ENCODE measurements at regions not wholly inside any gene's neighbourhood (a gene's known extent, or its start where the extent isn't known, plus 50 kb on each side); places are given as distances from the start of the nearest gene placed in this dataset.

DNA sequence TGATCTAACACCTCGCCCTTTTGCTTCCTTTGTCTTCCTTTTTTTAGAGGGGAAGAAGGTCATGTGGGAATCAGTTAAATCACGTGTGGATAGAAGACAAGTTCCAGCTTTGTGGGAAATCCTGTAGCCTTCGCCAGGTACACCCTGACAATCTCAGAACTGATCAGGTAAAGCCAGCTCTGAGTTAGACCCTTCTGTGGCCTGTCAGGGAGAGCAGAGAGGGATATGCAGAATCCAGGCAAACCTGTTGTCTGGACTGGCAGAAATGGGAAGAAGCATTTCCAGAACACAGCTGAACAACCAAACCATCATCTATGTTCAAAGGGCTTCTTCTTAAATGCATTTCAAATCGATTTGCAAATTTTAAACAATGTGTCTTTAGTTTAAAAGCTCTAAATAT lies 247.4 kb upstream of the FN1 start:
- in situ Hi-C loops (cut with HindIII; ENCODE audit: low pct_unique_long_range_greater_than_20kb, low sequenced_read_pairs), result no loop called here
- ChIA-PET POLR2A (no interaction called here), CTCF (no interaction called here)
- H3K4me1 ChIP-seq (ENCODE audit: control insufficient read depth, insufficient read depth, low read length), result no peaks in the 10 kb centered on the region
- ATAC-seq, result no peak
- no peak overlapping the region for H3K27ac ChIP-seq (ENCODE audit: low read length)
- intact Hi-C loops (cut with micrococcal nuclease; ENCODE audit: unreplicated experiment), result no loop called here
- no TSS peak for BruUV-seq (replicated peaks)
- no peaks in the 10 kb centered on the region for H3K36me3 ChIP-seq (ENCODE audit: control insufficient read depth, insufficient read depth, low read length)
- H3K4me3 ChIP-seq (ENCODE audit: low read depth in 2 of 2, low read length in 2 of 2), result no peak overlapping the region
- no peak for TF ChIP-seq SIN3A (IDR thresholded peaks at IDR 0.05; ENCODE audit: borderline replicate concordance, insufficient read depth, low read depth, low read length)
- TF ChIP-seq, protein P1, sequence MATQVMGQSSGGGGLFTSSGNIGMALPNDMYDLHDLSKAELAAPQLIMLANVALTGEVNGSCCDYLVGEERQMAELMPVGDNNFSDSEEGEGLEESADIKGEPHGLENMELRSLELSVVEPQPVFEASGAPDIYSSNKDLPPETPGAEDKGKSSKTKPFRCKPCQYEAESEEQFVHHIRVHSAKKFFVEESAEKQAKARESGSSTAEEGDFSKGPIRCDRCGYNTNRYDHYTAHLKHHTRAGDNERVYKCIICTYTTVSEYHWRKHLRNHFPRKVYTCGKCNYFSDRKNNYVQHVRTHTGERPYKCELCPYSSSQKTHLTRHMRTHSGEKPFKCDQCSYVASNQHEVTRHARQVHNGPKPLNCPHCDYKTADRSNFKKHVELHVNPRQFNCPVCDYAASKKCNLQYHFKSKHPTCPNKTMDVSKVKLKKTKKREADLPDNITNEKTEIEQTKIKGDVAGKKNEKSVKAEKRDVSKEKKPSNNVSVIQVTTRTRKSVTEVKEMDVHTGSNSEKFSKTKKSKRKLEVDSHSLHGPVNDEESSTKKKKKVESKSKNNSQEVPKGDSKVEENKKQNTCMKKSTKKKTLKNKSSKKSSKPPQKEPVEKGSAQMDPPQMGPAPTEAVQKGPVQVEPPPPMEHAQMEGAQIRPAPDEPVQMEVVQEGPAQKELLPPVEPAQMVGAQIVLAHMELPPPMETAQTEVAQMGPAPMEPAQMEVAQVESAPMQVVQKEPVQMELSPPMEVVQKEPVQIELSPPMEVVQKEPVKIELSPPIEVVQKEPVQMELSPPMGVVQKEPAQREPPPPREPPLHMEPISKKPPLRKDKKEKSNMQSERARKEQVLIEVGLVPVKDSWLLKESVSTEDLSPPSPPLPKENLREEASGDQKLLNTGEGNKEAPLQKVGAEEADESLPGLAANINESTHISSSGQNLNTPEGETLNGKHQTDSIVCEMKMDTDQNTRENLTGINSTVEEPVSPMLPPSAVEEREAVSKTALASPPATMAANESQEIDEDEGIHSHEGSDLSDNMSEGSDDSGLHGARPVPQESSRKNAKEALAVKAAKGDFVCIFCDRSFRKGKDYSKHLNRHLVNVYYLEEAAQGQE (IDR thresholded peaks at IDR 0.05; ENCODE audit: insufficient read depth in 1 of 2, low read depth in 2 of 2, low read length in 1 of 2), result no peak
- TF ChIP-seq POLR2AphosphoS5 (IDR thresholded peaks at IDR 0.05; ENCODE audit: low read depth, low read length), result no peak
- TF ChIP-seq, protein P2, sequence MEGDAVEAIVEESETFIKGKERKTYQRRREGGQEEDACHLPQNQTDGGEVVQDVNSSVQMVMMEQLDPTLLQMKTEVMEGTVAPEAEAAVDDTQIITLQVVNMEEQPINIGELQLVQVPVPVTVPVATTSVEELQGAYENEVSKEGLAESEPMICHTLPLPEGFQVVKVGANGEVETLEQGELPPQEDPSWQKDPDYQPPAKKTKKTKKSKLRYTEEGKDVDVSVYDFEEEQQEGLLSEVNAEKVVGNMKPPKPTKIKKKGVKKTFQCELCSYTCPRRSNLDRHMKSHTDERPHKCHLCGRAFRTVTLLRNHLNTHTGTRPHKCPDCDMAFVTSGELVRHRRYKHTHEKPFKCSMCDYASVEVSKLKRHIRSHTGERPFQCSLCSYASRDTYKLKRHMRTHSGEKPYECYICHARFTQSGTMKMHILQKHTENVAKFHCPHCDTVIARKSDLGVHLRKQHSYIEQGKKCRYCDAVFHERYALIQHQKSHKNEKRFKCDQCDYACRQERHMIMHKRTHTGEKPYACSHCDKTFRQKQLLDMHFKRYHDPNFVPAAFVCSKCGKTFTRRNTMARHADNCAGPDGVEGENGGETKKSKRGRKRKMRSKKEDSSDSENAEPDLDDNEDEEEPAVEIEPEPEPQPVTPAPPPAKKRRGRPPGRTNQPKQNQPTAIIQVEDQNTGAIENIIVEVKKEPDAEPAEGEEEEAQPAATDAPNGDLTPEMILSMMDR (IDR thresholded peaks at IDR 0.05), result no peak
- no peak for DNase-seq (ENCODE audit: low read depth, low spot score)
- H3K27me3 ChIP-seq (ENCODE audit: control insufficient read depth, insufficient read depth, low read length), result no peaks in the 10 kb centered on the region
- no peaks in the 10 kb centered on the region for H3K9me3 ChIP-seq (ENCODE audit: control insufficient read depth, insufficient read depth, low read depth, low read length)

DNA sequence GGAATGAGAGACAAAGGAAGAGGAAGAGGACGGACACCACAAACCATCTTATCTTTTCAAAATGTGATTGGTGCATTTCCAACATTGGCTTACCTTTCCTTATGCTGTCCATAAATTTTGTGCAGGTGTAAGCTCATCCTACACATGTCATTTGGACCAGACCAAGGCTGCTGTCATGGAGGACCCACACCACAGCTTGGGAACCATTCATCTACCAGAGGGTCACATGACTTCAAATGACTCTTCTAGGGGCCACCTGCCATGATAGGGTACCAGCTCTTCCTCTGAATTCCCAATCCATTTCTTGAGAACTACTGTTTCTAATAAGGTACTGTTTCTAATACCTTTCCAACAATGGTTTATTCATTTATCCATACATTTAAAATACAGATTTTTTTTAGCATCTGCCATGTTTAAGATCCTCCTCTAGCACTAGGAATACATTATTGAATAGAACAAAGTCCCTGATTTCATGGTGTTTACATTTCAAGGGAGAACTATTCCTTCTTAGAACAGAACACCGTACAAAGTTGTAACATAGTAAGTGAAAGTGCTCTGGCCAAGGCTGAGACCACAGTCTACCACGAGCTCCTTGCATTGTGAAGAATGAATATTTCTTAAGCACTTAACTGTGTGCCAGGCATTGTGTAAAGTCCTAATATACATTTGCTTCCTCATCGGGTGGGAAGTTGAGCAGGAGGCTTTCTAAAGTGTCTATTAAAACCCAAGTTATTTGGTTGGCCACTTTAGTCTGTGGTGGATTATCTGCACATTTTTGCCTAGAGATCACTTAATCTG lies 246.1 kb upstream of the FN1 start:
- H3K4me3 ChIP-seq (ENCODE audit: low read depth in 2 of 2, low read length in 2 of 2), result no peak overlapping the region
- H3K36me3 ChIP-seq (ENCODE audit: control insufficient read depth, insufficient read depth, low read length), result no peaks in the 10 kb centered on the region
- no TSS peak for BruUV-seq (replicated peaks)
- no peaks in the 10 kb centered on the region for H3K27me3 ChIP-seq (ENCODE audit: control insufficient read depth, insufficient read depth, low read length)
- no peaks in the 10 kb centered on the region for H3K9me3 ChIP-seq (ENCODE audit: control insufficient read depth, insufficient read depth, low read depth, low read length)
- no peak overlapping the region for H3K27ac ChIP-seq (ENCODE audit: low read length)
- DNase-seq (ENCODE audit: low read depth, low spot score), result no peak
- no peak for ATAC-seq
- POLR2A ChIA-PET, result no interaction called here
- H3K4me1 ChIP-seq (ENCODE audit: control insufficient read depth, insufficient read depth, low read length), result no peaks in the 10 kb centered on the region
- CTCF ChIA-PET, result no interaction called here
- intact Hi-C loops (cut with micrococcal nuclease; ENCODE audit: unreplicated experiment) (no loop called here), in situ Hi-C loops (cut with HindIII; ENCODE audit: low pct_unique_long_range_greater_than_20kb, low sequenced_read_pairs) (no loop called here)
- TF ChIP-seq SIN3A (IDR thresholded peaks at IDR 0.05; ENCODE audit: borderline replicate concordance, insufficient read depth, low read depth, low read length) (no peak), POLR2AphosphoS5 (IDR thresholded peaks at IDR 0.05; ENCODE audit: low read depth, low read length) (no peak), TCF7L2 (IDR thresholded peaks at IDR 0.05; ENCODE audit: low read depth, low read length) (no peak)
- TF ChIP-seq, protein P1 (IDR thresholded peaks at IDR 0.05; ENCODE audit: insufficient read depth in 1 of 2, low read depth in 2 of 2, low read length in 1 of 2), result no peak
- TF ChIP-seq, protein P2 (IDR thresholded peaks at IDR 0.05), result no peak
